Gastrocnemius medialis (tissue), 4 donors: ENCODE measurements at regions not wholly inside any gene's neighbourhood (a gene's known extent, or its start where the extent isn't known, plus 50 kb on each side); places are given as distances from the start of the nearest gene placed in this dataset.

ENCODE experiments used
- ATAC-seq, 2 donors: fragments of 150-250 bp; one replicate each; pipeline ENCODE4 v1.9.1; 2016
- DNase-seq, 2 donors: peaks; one replicate each; pipeline ENCODE4 v3.0.0-alpha.2; 2019
- H3K27ac ChIP-seq, 4 donors: fragments of 200-600 bp; sonication (generic); 1 replicate in 1 of 4; 2 replicates in 3 of 4; pipeline ENCODE4 v1.5.1; 2016 to 2018; ENCODE audit warnings: mild to moderate bottlenecking in 2 of 4, moderate library complexity in 1 of 4
- H3K27me3 ChIP-seq, 3 donors: fragments of 200-600 bp; sonication (generic) in 2 of 3; 1 replicate in 1 of 3; 2 replicates in 2 of 3; pipeline versions ENCODE4 v1.5.1 to v1.6.0; 2016 to 2019; ENCODE audit warnings: mild to moderate bottlenecking in 1 of 3, moderate library complexity in 1 of 3
- H3K36me3 ChIP-seq, 2 donors: fragments of 200-600 bp; sonication (generic) in 1 of 2; one replicate each; pipeline ENCODE4 v1.5.1; 2017 to 2018
- H3K4me1 ChIP-seq, 2 donors: fragments of 200-600 bp; sonication (generic) in 1 of 2; one replicate each; pipeline ENCODE4 v1.5.1; 2016 to 2017; ENCODE audit warnings: mild to moderate bottlenecking in 2 of 2
- H3K4me3 ChIP-seq, 4 donors: fragments of 200-600 bp; sonication (generic) in 3 of 4; 1 replicate in 1 of 4; 2 replicates in 3 of 4; pipeline ENCODE4 v1.5.1; 2016 to 2019; ENCODE audit warnings: mild to moderate bottlenecking in 2 of 4
- H3K9me3 ChIP-seq, 3 donors: fragments of 200-600 bp; sonication (generic) in 2 of 3; 1 replicate in 1 of 3; 2 replicates in 2 of 3; pipeline ENCODE4 v1.5.1; 2016 to 2019
- POLR2A ChIP-seq, 2 donors: fragments of 450-650 bp; IDR thresholded peaks; one replicate each; pipeline ENCODE4 v1.6.1; 2017; ENCODE audit warnings: antibody characterized with exemption in 2 of 2, mild to moderate bottlenecking in 2 of 2, moderate library complexity in 2 of 2
- in situ Hi-C, 4 donors: fragments of 200-750 bp; cut with MboI; loops; one replicate each; pipeline versions ENCODE4 v1.15.0 to v1.8.0; 2017; ENCODE audit warnings: low sequenced_read_pairs in 4 of 4
- intact Hi-C: fragments of 100-400 bp; cut with DNase I; formaldehyde crosslinking; loops from one replicate; pipeline ENCODE4 v1.15.1; 2023; ENCODE audit warnings: low total_unique reads
- TF ChIP-seq, protein P1 (sequence below), 5 experiments: fragments of 450-650 bp in 3 of 5; fragments of 200-600 bp in 2 of 5; sonication (generic) in 2 of 5; IDR thresholded peaks in 4 of 5; conservative IDR thresholded peaks in 1 of 5; 1 replicate in 4 of 5; 2 replicates in 1 of 5; pipeline ENCODE4 v1.5.1; 2016 to 2019; ENCODE audit warnings: antibody characterized with exemption in 5 of 5, mild to moderate bottlenecking in 3 of 5, moderate library complexity in 3 of 5

DNA sequence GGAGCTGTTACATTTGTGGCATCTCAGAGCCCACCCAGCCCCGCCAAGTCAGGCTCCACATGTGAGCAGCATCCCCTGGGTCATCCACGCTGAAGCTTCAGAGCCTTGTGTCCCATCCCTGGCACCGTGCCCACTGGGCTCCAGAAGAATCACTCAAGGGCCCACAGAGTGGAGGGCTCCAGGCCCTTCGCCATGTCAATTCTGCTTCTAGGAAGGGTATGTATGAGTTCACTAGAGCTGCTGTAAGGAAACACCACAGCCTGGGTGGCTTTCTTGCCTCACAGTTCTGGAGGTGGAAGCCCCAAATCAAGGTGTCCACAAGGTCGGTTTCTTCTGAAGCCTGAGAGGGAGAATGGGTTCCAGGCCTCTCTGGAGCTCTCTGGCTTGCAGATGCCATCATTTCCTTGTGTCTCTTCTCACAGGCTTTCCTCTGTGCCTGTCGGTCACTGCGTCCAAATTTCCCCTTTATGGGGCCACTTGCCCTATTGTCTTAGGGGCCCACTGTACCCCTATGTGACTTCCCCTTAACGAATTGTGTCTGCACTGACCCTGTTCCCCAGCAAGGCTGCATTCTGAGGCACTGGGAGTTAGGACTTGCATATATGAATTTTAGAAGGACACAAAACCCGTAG, 1476.0 kb downstream of the TBC1D22A start:
- Histone ChIP-seq H3K27ac (no peak overlapping the region), H3K4me1 (no peaks in the 10 kb centered on the region), H3K27me3 (no peaks in the 10 kb centered on the region), H3K9me3 (peaks cover 0 to 1% (median 0%) of the 10 kb centered on the region in 3 donors), H3K36me3 (no peaks in the 10 kb centered on the region), H3K4me3 (no peak overlapping the region)
- intact Hi-C loops (no loop called here), in situ Hi-C loops (no loop called here)
- ATAC-seq (no peak), DNase-seq (no peak)
- TF ChIP-seq, protein P1, sequence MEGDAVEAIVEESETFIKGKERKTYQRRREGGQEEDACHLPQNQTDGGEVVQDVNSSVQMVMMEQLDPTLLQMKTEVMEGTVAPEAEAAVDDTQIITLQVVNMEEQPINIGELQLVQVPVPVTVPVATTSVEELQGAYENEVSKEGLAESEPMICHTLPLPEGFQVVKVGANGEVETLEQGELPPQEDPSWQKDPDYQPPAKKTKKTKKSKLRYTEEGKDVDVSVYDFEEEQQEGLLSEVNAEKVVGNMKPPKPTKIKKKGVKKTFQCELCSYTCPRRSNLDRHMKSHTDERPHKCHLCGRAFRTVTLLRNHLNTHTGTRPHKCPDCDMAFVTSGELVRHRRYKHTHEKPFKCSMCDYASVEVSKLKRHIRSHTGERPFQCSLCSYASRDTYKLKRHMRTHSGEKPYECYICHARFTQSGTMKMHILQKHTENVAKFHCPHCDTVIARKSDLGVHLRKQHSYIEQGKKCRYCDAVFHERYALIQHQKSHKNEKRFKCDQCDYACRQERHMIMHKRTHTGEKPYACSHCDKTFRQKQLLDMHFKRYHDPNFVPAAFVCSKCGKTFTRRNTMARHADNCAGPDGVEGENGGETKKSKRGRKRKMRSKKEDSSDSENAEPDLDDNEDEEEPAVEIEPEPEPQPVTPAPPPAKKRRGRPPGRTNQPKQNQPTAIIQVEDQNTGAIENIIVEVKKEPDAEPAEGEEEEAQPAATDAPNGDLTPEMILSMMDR (IDR thresholded peaks at IDR 0.05 in 4 of 5, conservative IDR thresholded peaks at IDR 0.05 in 1 of 5): no peak
- no peak for TF ChIP-seq POLR2A (IDR thresholded peaks at IDR 0.05)

DNA sequence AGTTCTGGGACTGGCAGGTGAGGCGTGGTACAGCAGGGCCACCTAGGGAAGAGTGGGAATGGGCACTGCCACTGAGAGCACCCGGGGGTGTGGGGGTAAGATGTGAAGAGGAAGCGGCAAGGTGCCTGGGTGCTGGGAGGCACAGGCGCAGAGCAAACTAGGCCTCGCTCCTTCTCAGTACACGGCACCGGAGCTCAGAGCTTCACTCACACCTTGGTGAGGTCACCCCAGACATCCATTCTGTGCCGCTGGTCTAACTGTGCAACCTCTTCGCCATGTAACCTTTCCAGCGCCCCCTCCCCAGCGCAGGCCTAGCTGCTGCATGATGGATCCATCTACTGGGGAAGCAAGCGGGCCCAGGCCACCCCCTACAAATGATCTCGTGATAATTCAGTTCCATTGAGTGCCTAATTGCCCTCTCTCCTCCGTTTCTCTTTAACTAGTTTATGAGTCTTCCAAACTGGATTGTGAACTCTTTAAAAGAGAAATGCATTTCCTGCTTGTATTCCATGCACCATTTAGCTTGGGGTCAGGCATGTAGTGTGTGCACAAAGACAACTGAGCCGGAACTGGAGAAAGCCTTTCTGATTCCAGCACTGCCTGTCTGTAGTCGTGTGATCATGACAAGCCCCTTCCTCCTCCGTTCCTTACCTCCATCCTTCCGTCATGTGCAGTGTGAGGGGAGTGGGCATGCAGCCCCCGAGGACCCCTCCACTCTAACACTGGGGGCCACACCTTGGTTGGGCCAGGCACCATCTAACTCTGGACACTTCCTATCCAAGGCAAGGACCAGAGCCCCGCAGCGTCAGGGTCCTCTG, 1475.2 kb downstream of the TBC1D22A start:
- TF ChIP-seq POLR2A (IDR thresholded peaks at IDR 0.05): no peak
- TF ChIP-seq, protein P1 (IDR thresholded peaks at IDR 0.05 in 4 of 5, conservative IDR thresholded peaks at IDR 0.05 in 1 of 5): no peak
- in situ Hi-C loops: no loop called here
- Histone ChIP-seq H3K4me3 (no peak overlapping the region), H3K36me3 (no peaks in the 10 kb centered on the region), H3K4me1 (no peaks in the 10 kb centered on the region), H3K9me3 (peaks cover 0 to 9% (median 0%) of the 10 kb centered on the region in 3 donors), H3K27me3 (no peaks in the 10 kb centered on the region), H3K27ac (no peak overlapping the region)
- no peak for DNase-seq
- no peak for ATAC-seq
- intact Hi-C loops: no loop called here

DNA sequence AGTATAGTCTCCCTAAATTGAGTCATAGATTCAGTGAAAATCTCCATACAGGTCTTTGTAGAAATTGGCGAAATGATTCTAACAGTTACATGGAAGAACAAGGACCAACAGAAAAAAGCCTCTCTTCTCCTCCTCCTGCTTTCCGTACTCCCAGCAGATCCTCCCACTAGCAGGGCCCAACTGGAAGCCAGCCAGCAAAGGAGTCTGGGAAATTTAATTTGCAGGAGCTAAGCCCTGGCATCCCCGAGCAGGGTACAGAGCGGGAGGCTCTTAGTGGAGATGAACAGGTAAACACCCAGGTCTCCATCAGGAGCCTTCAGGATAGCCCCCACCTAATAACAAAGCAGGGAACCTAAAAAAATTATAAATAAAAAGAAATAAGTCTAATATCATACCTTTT, 1473.8 kb downstream of the TBC1D22A start:
- no peaks in the 10 kb centered on the region for H3K36me3 ChIP-seq
- H3K4me1 ChIP-seq: no peaks in the 10 kb centered on the region
- TF ChIP-seq POLR2A (IDR thresholded peaks at IDR 0.05): no peak
- TF ChIP-seq, protein P1 (IDR thresholded peaks at IDR 0.05 in 4 of 5, conservative IDR thresholded peaks at IDR 0.05 in 1 of 5): no peak
- peaks cover 0 to 15% (median 0%) of the 10 kb centered on the region in 3 donors for H3K9me3 ChIP-seq
- in situ Hi-C loops (no loop called here), intact Hi-C loops (no loop called here)
- no peak overlapping the region for H3K4me3 ChIP-seq
- ATAC-seq (no peak), DNase-seq (no peak)
- H3K27me3 ChIP-seq: no peaks in the 10 kb centered on the region
- no peak overlapping the region for H3K27ac ChIP-seq

DNA sequence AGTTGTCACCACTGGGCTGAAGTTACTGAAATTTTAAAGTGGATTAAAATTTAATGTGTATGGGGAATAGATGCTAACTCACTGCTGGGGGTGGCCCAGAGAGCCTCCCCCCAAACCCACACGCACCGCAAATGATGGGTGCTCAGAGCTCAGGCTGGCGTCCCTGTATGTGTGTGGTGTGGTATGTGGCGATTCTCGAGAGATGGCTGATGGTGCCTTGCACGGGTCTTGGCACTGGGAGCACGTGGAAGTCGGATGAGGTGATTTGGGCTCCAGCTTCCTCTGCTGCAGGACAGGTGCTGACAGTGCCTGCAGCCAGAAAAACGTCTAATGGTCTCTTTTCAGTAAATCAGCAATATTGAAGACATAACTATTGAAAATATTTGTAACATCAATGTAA, 1473.3 kb downstream of the TBC1D22A start:
- DNase-seq: no peak
- intact Hi-C loops (no loop called here), in situ Hi-C loops (no loop called here)
- Histone ChIP-seq H3K4me1 (no peaks in the 10 kb centered on the region), H3K27ac (no peak overlapping the region), H3K27me3 (no peaks in the 10 kb centered on the region), H3K9me3 (peaks cover 0 to 15% (median 0%) of the 10 kb centered on the region in 3 donors), H3K4me3 (no peak overlapping the region), H3K36me3 (no peaks in the 10 kb centered on the region)
- TF ChIP-seq, protein P1 (IDR thresholded peaks at IDR 0.05 in 4 of 5, conservative IDR thresholded peaks at IDR 0.05 in 1 of 5): no peak
- no peak for TF ChIP-seq POLR2A (IDR thresholded peaks at IDR 0.05)
- ATAC-seq: no peak
